ENCODE measurements at regions not wholly inside any gene's neighbourhood (a gene's known extent, or its start where the extent isn't known, plus 50 kb on each side); places are given as distances from the start of the nearest gene placed in this dataset.

GRCh38 chr9:95613670-95614069 is 96.9 kb upstream of the PTCH1 start:
- no peaks in the 10 kb centered on the region for H3F3A ChIP-seq (ENCODE audit: insufficient read depth)
- no peak overlapping the region for H3K4me3 ChIP-seq (ENCODE audit: insufficient read depth, low read length, poor library complexity, severe bottlenecking)
- H3K27ac ChIP-seq (ENCODE audit: low read depth, low read length) = no peak overlapping the region
- no peak overlapping the region for H3K4me2 ChIP-seq (ENCODE audit: low read depth, low read length, poor library complexity, severe bottlenecking)
- no peaks in the 10 kb centered on the region for H3K36me3 ChIP-seq (ENCODE audit: low read length)
- no peaks in the 10 kb centered on the region for H3K27me3 ChIP-seq (ENCODE audit: low read length)
- no peaks in the 10 kb centered on the region for H3K9me2 ChIP-seq (replicated peaks; ENCODE audit: insufficient read depth, low read length)
- TF ChIP-seq EZH2phosphoT487 (conservative IDR thresholded peaks at IDR 0.05; ENCODE audit: low read length) (no peak), CTCF (IDR thresholded peaks at IDR 0.05; ENCODE audit: insufficient read depth, low read length, poor library complexity, severe bottlenecking) (no peak)
- H3K9ac ChIP-seq (ENCODE audit: low read length) = no peak overlapping the region
- H4K20me1 ChIP-seq (ENCODE audit: low read depth, low read length) = no peaks in the 10 kb centered on the region
- H3K79me2 ChIP-seq (ENCODE audit: insufficient read depth, low read length) = no peaks in the 10 kb centered on the region
- H2AFZ ChIP-seq (ENCODE audit: low read depth, low read length, severe bottlenecking) = no peak overlapping the region
- no peaks in the 10 kb centered on the region for H3K9me3 ChIP-seq (ENCODE audit: insufficient read depth, low read length)

- TF ChIP-seq EZH2phosphoT487 (conservative IDR thresholded peaks at IDR 0.05; ENCODE audit: low read length) (no peak), CTCF (IDR thresholded peaks at IDR 0.05; ENCODE audit: insufficient read depth, low read length, poor library complexity, severe bottlenecking) (no peak)
- no peak overlapping the region for H3K9ac ChIP-seq (ENCODE audit: low read length)
- H3K9me3 ChIP-seq (ENCODE audit: insufficient read depth, low read length) = no peaks in the 10 kb centered on the region
- no peak overlapping the region for H3K4me3 ChIP-seq (ENCODE audit: insufficient read depth, low read length, poor library complexity, severe bottlenecking)
- H3F3A ChIP-seq (ENCODE audit: insufficient read depth) = no peaks in the 10 kb centered on the region
- H4K20me1 ChIP-seq (ENCODE audit: low read depth, low read length) = no peaks in the 10 kb centered on the region
- no peak overlapping the region for H2AFZ ChIP-seq (ENCODE audit: low read depth, low read length, severe bottlenecking)
- no peak overlapping the region for H3K4me2 ChIP-seq (ENCODE audit: low read depth, low read length, poor library complexity, severe bottlenecking)
- no peaks in the 10 kb centered on the region for H3K27me3 ChIP-seq (ENCODE audit: low read length)
- H3K9me2 ChIP-seq (replicated peaks; ENCODE audit: insufficient read depth, low read length) = no peaks in the 10 kb centered on the region
- H3K27ac ChIP-seq (ENCODE audit: low read depth, low read length) = no peak overlapping the region
- H3K79me2 ChIP-seq (ENCODE audit: insufficient read depth, low read length) = no peaks in the 10 kb centered on the region
- H3K36me3 ChIP-seq (ENCODE audit: low read length) = no peaks in the 10 kb centered on the region
These were observed 94.6 kb upstream of the PTCH1 start for GRCh38 chr9:95611354-95611753.

DNA sequence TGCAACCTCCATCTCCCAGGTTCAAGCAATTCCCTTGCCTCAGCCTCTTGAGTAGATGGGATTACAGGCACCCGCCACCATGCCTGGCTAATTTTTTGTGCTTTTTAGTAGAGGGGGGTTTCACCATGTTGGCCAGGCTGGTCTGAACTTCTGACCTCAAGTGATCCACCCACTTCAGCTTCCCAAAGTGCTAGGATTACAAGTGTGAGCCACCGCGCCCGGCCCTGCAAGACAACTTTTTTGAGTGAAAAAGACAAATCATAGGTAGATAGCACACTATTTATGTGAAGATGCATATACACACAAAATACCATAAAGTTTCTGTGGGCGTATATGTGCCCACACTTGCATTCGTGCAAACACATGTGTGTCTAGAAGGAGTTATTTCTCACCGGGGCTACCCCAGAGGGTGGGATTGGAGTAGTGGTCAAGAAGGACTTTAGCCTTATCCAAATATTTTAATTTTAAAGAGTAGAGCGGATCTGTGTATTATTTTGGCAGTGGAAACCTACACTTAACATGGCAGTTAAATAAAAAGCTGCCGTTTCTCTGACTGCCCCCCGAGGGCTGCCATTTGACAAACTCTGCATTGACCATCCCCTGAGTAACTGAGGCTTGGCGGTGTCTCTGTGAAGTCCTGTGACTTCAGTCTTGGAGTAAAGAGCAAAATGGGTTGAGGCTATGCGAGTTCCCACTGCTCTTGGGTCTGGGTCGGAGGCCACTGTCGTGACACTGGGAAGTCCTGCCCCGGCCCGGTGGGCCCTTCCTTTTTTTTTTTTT is 93.4 kb upstream of the PTCH1 start:
- Histone ChIP-seq H3K79me2 (ENCODE audit: insufficient read depth, low read length) (no peaks in the 10 kb centered on the region), H3K9me2 (replicated peaks; ENCODE audit: insufficient read depth, low read length) (no peaks in the 10 kb centered on the region), H3K9ac (ENCODE audit: low read length) (no peak overlapping the region), H3K36me3 (ENCODE audit: low read length) (no peaks in the 10 kb centered on the region), H3K4me2 (ENCODE audit: low read depth, low read length, poor library complexity, severe bottlenecking) (no peak overlapping the region), H2AFZ (ENCODE audit: low read depth, low read length, severe bottlenecking) (no peak overlapping the region), H4K20me1 (ENCODE audit: low read depth, low read length) (no peaks in the 10 kb centered on the region), H3F3A (ENCODE audit: insufficient read depth) (no peaks in the 10 kb centered on the region), H3K4me3 (ENCODE audit: insufficient read depth, low read length, poor library complexity, severe bottlenecking) (no peak overlapping the region), H3K27me3 (ENCODE audit: low read length) (no peaks in the 10 kb centered on the region), H3K9me3 (ENCODE audit: insufficient read depth, low read length) (no peaks in the 10 kb centered on the region), H3K27ac (ENCODE audit: low read depth, low read length) (no peak overlapping the region)
- TF ChIP-seq CTCF (IDR thresholded peaks at IDR 0.05; ENCODE audit: insufficient read depth, low read length, poor library complexity, severe bottlenecking) (no peak), EZH2phosphoT487 (conservative IDR thresholded peaks at IDR 0.05; ENCODE audit: low read length) (no peak)

All from SU-DHL-6 (cell line).